ENCODE measurements at regions not wholly inside any gene's neighbourhood (a gene's known extent, or its start where the extent isn't known, plus 50 kb on each side); places are given as distances from the start of the nearest gene placed in this dataset.
"Not testable (repeated sequence)": the region's sequence is repeated elsewhere in the genome, so short reads cannot be mapped to it uniquely, and the experiment has no call there.

GRCh38 chr13:86000546-86000945 is 201.3 kb upstream of the SLITRK6 start:
- no peak overlapping the region for H3K27ac Mint-ChIP-seq
- no peaks in the 10 kb centered on the region for H3K36me3 Mint-ChIP-seq
- no peak for ATAC-seq
- no peak overlapping the region for H3K4me3 Mint-ChIP-seq
- H3K27me3 Mint-ChIP-seq, result no peaks in the 10 kb centered on the region
- no peak for DNase-seq (ENCODE audit: low spot score)
- H3K9me3 Mint-ChIP-seq, result peaks cover 3% of the 10 kb centered on the region
- H3K4me1 Mint-ChIP-seq (ENCODE audit: low read depth in 2 of 2), result no peaks in the 10 kb centered on the region

DNA sequence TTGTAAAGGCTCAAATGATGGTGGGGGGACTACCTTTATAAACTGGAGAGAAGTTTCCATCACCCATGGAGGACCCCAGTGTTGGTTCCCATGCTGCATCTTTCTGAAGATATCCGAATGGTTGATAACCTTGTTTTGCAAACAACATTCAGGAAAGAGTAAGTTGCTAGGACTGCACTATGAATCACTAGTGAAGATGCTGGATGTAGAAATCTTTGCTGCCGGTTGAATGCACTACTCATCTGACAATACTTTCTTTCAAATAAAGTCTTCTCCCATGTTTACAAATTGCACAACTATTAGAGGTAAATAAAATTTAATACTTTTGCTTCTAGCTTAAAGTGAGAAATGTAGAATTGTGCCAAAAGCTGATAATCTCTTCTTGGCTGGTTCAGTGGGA is 198.4 kb upstream of the SLITRK6 start:
- Mint-ChIP-seq H3K27ac (no peak overlapping the region), H3K36me3 (no peaks in the 10 kb centered on the region), H3K4me3 (no peak overlapping the region), H3K9me3 (peaks cover 4% of the 10 kb centered on the region), H3K4me1 (ENCODE audit: low read depth in 2 of 2) (no peaks in the 10 kb centered on the region), H3K27me3 (no peaks in the 10 kb centered on the region)
- no peak for ATAC-seq
- no peak for DNase-seq (ENCODE audit: low spot score)

GRCh38 chr13:85995788-85996418 is 196.7 kb upstream of the SLITRK6 start:
- Mint-ChIP-seq H3K27ac (no peak overlapping the region), H3K4me3 (no peak overlapping the region), H3K36me3 (no peaks in the 10 kb centered on the region), H3K9me3 (peaks cover 4% of the 10 kb centered on the region), H3K27me3 (no peaks in the 10 kb centered on the region), H3K4me1 (ENCODE audit: low read depth in 2 of 2) (no peaks in the 10 kb centered on the region)
- DNase-seq (ENCODE audit: low spot score) (no peak), ATAC-seq (no peak)

DNA sequence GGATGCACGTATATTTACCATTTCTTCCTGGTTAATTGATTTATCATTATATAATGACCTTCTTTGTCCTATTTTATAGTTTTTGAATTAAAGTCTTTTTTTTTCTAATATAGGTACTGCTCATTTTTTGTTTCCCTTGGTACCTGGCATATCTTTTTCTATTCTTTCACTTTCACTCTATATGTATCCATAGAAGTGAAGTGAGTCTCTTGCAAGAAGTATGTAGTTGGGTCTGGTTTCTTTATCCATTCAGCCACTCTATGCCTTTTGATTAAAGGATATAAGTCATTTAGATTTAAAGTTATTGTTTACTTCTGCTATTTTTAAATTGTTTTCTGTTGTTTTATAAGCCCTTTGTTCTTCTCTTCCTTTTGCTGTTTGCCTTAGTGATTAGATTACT is 194.3 kb upstream of the SLITRK6 start:
- ATAC-seq, result no peak
- H3K27me3 Mint-ChIP-seq, result no peaks in the 10 kb centered on the region
- H3K27ac Mint-ChIP-seq, result no peak overlapping the region
- peaks cover 5% of the 10 kb centered on the region for H3K36me3 Mint-ChIP-seq
- no peak for DNase-seq (ENCODE audit: low spot score)
- no peaks in the 10 kb centered on the region for H3K4me1 Mint-ChIP-seq (ENCODE audit: low read depth in 2 of 2)
- H3K9me3 Mint-ChIP-seq, result peaks cover 8% of the 10 kb centered on the region
- H3K4me3 Mint-ChIP-seq, result no peak overlapping the region

- H3K27ac Mint-ChIP-seq, result no peak overlapping the region
- H3K4me1 Mint-ChIP-seq (ENCODE audit: low read depth in 2 of 2), result no peaks in the 10 kb centered on the region
- peaks cover 8% of the 10 kb centered on the region for H3K9me3 Mint-ChIP-seq
- no peak overlapping the region for H3K4me3 Mint-ChIP-seq
- ATAC-seq (no peak), DNase-seq (ENCODE audit: low spot score) (no peak)
- H3K27me3 Mint-ChIP-seq, result no peaks in the 10 kb centered on the region
- H3K36me3 Mint-ChIP-seq, result peaks cover 5% of the 10 kb centered on the region
Observed at GRCh38 chr13:85990397-85990796, 191.2 kb upstream of the SLITRK6 start.

- Mint-ChIP-seq H3K4me1 (ENCODE audit: low read depth in 2 of 2) (no peaks in the 10 kb centered on the region), H3K9me3 (peaks cover 10% of the 10 kb centered on the region), H3K27me3 (no peaks in the 10 kb centered on the region), H3K36me3 (peaks cover 5% of the 10 kb centered on the region), H3K4me3 (no peak overlapping the region), H3K27ac (no peak overlapping the region)
- ATAC-seq, result no peak
- DNase-seq (ENCODE audit: low spot score), result no peak
Observed at GRCh38 chr13:85985797-85986196, 186.6 kb upstream of the SLITRK6 start.

- DNase-seq (ENCODE audit: low spot score), result no peak
- H3K9me3 Mint-ChIP-seq, result peaks cover 13% of the 10 kb centered on the region
- H3K4me3 Mint-ChIP-seq, result no peak overlapping the region
- H3K4me1 Mint-ChIP-seq (ENCODE audit: low read depth in 2 of 2), result no peaks in the 10 kb centered on the region
- H3K36me3 Mint-ChIP-seq, result no peaks in the 10 kb centered on the region
- no peak for ATAC-seq
- no peak overlapping the region for H3K27ac Mint-ChIP-seq
- no peaks in the 10 kb centered on the region for H3K27me3 Mint-ChIP-seq
Observed at GRCh38 chr13:85982102-85982501, 182.9 kb upstream of the SLITRK6 start.

GRCh38 chr13:85980447-85980846 is 181.2 kb upstream of the SLITRK6 start:
- not testable (repeated sequence) for H3K4me1 Mint-ChIP-seq (ENCODE audit: low read depth in 2 of 2); H3K27ac Mint-ChIP-seq; DNase-seq (ENCODE audit: low spot score); H3K36me3 Mint-ChIP-seq; ATAC-seq; H3K27me3 Mint-ChIP-seq; H3K4me3 Mint-ChIP-seq
- H3K9me3 Mint-ChIP-seq, result peaks cover 13% of the 10 kb centered on the region

DNA sequence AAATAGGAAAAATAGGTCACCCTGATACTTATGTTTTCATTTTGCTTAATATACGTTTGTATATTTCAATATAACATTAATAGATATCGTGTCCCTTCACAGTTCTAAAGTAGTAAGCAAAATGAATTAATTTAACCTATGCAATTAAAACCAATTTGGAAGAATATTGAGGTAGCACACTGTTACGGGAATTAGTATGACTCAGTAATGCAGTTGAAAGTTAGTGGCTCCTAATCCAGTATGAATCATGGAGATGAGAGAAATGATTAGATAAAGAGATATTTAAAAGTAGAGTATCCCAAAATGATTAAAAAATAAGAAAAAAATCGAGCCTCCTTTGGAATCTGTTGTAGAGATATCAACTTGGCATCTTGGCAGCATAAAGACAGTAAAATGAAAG is 177.0 kb upstream of the SLITRK6 start:
- no peak for DNase-seq (ENCODE audit: low spot score)
- H3K27ac Mint-ChIP-seq, result no peak overlapping the region
- no peak for ATAC-seq
- no peaks in the 10 kb centered on the region for H3K4me1 Mint-ChIP-seq (ENCODE audit: low read depth in 2 of 2)
- H3K4me3 Mint-ChIP-seq, result no peak overlapping the region
- peaks cover 13% of the 10 kb centered on the region for H3K9me3 Mint-ChIP-seq
- H3K36me3 Mint-ChIP-seq, result no peaks in the 10 kb centered on the region
- no peaks in the 10 kb centered on the region for H3K27me3 Mint-ChIP-seq

GRCh38 chr13:85974608-85975366 is 175.6 kb upstream of the SLITRK6 start:
- no peak overlapping the region for H3K4me3 Mint-ChIP-seq

GRCh38 chr13:85970727-85971126 is 171.5 kb upstream of the SLITRK6 start:
- H3K4me3 Mint-ChIP-seq, result no peak overlapping the region
- DNase-seq (ENCODE audit: low spot score) (no peak), ATAC-seq (no peak)
- no peak overlapping the region for H3K27ac Mint-ChIP-seq
- H3K27me3 Mint-ChIP-seq, result no peaks in the 10 kb centered on the region
- H3K4me1 Mint-ChIP-seq (ENCODE audit: low read depth in 2 of 2), result no peaks in the 10 kb centered on the region
- peaks cover 5% of the 10 kb centered on the region for H3K9me3 Mint-ChIP-seq
- H3K36me3 Mint-ChIP-seq, result no peaks in the 10 kb centered on the region

More at GRCh38 chr13:85974608-85975366, 175.6 kb upstream of the SLITRK6 start:
- no peak overlapping the region for H3K27ac Mint-ChIP-seq
- H3K4me1 Mint-ChIP-seq (ENCODE audit: low read depth in 2 of 2), result no peaks in the 10 kb centered on the region
- no peaks in the 10 kb centered on the region for H3K36me3 Mint-ChIP-seq
- no peak for ATAC-seq
- DNase-seq (ENCODE audit: low spot score), result no peak
- H3K27me3 Mint-ChIP-seq, result no peaks in the 10 kb centered on the region
- H3K9me3 Mint-ChIP-seq, result peaks cover 8% of the 10 kb centered on the region

- Mint-ChIP-seq H3K36me3 (no peaks in the 10 kb centered on the region), H3K27me3 (no peaks in the 10 kb centered on the region), H3K4me3 (no peak overlapping the region), H3K27ac (no peak overlapping the region), H3K4me1 (ENCODE audit: low read depth in 2 of 2) (no peaks in the 10 kb centered on the region), H3K9me3 (peaks cover 9% of the 10 kb centered on the region)
- ATAC-seq (no peak), DNase-seq (ENCODE audit: low spot score) (no peak)
Observed at GRCh38 chr13:85969331-85969730, 170.1 kb upstream of the SLITRK6 start.

DNA sequence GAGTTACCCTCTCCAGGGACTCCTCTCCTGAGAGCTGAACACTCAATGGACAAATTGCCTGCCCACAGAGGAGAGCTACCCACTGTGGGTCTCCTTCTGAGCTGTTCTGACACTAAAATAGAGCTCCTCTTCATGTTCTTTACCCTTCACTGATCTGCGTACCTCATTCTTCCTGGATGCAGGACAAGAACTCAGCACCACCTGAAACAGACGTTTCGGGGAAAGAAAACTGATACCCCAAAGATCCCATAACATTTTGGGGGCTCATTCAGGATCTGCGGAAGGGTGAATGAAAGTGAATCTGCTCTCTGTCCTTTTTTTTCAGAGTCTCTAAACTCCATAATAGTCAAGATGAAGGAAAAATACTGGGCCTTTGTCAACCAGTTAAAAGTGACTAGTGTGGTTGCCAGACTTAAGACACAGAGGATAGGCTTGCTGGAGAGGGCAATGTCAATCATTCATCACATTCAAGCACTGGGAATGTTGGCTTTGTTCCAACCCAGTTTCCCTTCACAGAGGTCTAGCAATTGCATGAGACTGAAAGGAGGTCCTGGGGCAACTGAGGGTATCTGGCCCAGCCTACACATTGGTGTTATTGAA is 136.7 kb upstream of the SLITRK6 start:
- Mint-ChIP-seq H3K4me3 (no peak overlapping the region), H3K4me1 (ENCODE audit: low read depth in 2 of 2) (no peaks in the 10 kb centered on the region), H3K9me3 (peaks cover 24% of the 10 kb centered on the region), H3K27ac (no peak overlapping the region), H3K27me3 (no peaks in the 10 kb centered on the region), H3K36me3 (no peaks in the 10 kb centered on the region)
- ATAC-seq (no peak), DNase-seq (ENCODE audit: low spot score) (no peak)

GRCh38 chr13:85930108-85930507 is 130.9 kb upstream of the SLITRK6 start:
- no peaks in the 10 kb centered on the region for H3K36me3 Mint-ChIP-seq
- no peak for DNase-seq (ENCODE audit: low spot score)
- no peaks in the 10 kb centered on the region for H3K4me1 Mint-ChIP-seq (ENCODE audit: low read depth in 2 of 2)
- ATAC-seq, result no peak
- no peak overlapping the region for H3K4me3 Mint-ChIP-seq
- H3K9me3 Mint-ChIP-seq, result peaks cover 11% of the 10 kb centered on the region
- no peaks in the 10 kb centered on the region for H3K27me3 Mint-ChIP-seq
- no peak overlapping the region for H3K27ac Mint-ChIP-seq
